ENCODE measurements at regions not wholly inside any gene's neighbourhood (a gene's known extent, or its start where the extent isn't known, plus 50 kb on each side); places are given as distances from the start of the nearest gene placed in this dataset.

DNA sequence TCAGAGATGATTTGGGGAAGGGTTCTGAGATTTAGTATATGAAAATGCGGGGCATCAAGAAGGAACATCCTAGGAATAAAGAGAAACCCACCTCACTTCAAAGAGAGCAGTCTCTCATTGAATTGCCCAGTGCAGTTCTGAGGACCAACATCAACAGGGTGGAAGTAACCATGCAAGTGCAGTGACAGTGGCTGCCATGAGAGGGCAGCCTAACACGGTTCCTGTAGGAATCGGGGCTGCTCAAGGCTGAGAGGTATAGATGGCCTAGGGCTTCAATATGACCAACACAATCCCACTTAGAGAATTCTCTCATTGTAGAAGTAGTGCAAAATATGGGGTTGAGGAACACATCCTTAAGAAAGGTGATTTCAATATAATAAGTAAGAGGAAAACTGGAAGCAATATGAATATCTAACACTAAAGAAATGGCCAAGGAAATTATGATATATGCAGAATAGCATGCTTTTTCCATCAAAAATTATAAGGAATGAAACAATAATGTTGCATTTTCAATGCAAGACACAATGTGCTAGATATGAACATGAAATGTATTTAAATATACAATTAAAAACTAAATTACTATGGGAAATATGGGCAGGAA lies 51.1 kb upstream of the ARRDC4 start:
- peak in 1 of 2 donors; percentile 11 for DNase-seq (ENCODE audit: low read depth in 1 of 2, low spot score in 1 of 2)

Data from activated T-helper 1 cell treated with anti-CD3 and anti-CD28 coated beads, Interleukin-2, amount 50 U/mL, for 16 hours (primary cell).